H1 (cell line): ENCODE measurements at regions not wholly inside any gene's neighbourhood (a gene's known extent, or its start where the extent isn't known, plus 50 kb on each side); places are given as distances from the start of the nearest gene placed in this dataset.

ENCODE experiments used
- CTCF ChIA-PET: fragments of 300-600 bp; sonication (Branson Sonifier 250); formaldehyde crosslinking; loops from one replicate; lab custom pipeline; 2021; ENCODE audit not compliant: partially characterized antibody; lab: Charles Lee
- POLR2A ChIA-PET: fragments of 300-600 bp; sonication (Branson Sonifier 250); formaldehyde crosslinking; loops from one replicate; lab custom pipeline; 2021; ENCODE audit warnings: inconsistent platforms; ENCODE audit not compliant: partially characterized antibody; lab: Charles Lee
- DNase-seq, 2 experiments: peaks; one replicate each; pipeline versions ENCODE4 v3.0.0 to v3.0.0-alpha.2; 2010 to 2022; ENCODE audit warnings: low spot score in 2 of 2, low read depth in 1 of 2, mixed read lengths in 1 of 2
- FAIRE-seq: peaks from 2 replicates; lab custom pipeline; 2011; peaks lifted over from hg19 to GRCh38; lab: Jason Lieb, UNC
- H2AFZ ChIP-seq: 2 replicates; pipeline ENCODE4 v1.8.1; 2012; ENCODE audit warnings: low read length, inconsistent platforms
- H2AK5ac ChIP-seq: 2 replicates; pipeline ENCODE4 v1.6.1; 2013; ENCODE audit warnings: low read depth, low read length
- H2BK120ac ChIP-seq: replicated peaks from 2 replicates; pipeline ENCODE3; 2013; ENCODE audit warnings: low read depth, low read length, inconsistent platforms
- H2BK12ac ChIP-seq: 2 replicates; pipeline ENCODE4 v1.6.1; 2013; ENCODE audit warnings: low read depth, low read length
- H2BK15ac ChIP-seq: 2 replicates; pipeline ENCODE4 v1.6.1; 2013; ENCODE audit warnings: low read length
- H2BK20ac ChIP-seq: 2 replicates; pipeline ENCODE4 v1.6.1; 2013; ENCODE audit warnings: low read length
- H2BK5ac ChIP-seq: 2 replicates; pipeline ENCODE4 v1.6.1; 2013; ENCODE audit warnings: low read depth, low read length
- H3K14ac ChIP-seq: 2 replicates; pipeline ENCODE4 v1.6.1; 2013; ENCODE audit warnings: inconsistent platforms; ENCODE audit not compliant: insufficient read length
- H3K18ac ChIP-seq: 2 replicates; pipeline ENCODE4 v1.6.1; 2013; ENCODE audit warnings: low read length; ENCODE audit errors: extremely low read depth
- H3K23ac ChIP-seq: 2 replicates; pipeline ENCODE4 v1.6.1; 2013; ENCODE audit warnings: inconsistent platforms; ENCODE audit not compliant: insufficient read length
- H3K23me2 ChIP-seq: 2 replicates; pipeline ENCODE4 v1.6.1; 2013; ENCODE audit warnings: low read depth, low read length
- H3K27ac ChIP-seq: 2 replicates; pipeline ENCODE4 v1.6.1; 2011; ENCODE audit warnings: low read depth, low read length, inconsistent platforms
- H3K27me3 ChIP-seq, 4 experiments: replicated peaks in 1 of 4; 1 replicate in 1 of 4; 2 replicates in 3 of 4; pipeline versions ENCODE4 v1.6.1 to v1.8.1; 2011 to 2013; ENCODE audit warnings: low read length in 3 of 4, mild to moderate bottlenecking in 3 of 4, inconsistent platforms in 2 of 4, mixed read lengths in 2 of 4, moderate library complexity in 1 of 4; ENCODE audit not compliant: control insufficient read depth in 3 of 4, insufficient read depth in 3 of 4; ENCODE audit errors: extremely low read depth in 1 of 4
- H3K36me3 ChIP-seq, 4 experiments: 2 replicates each; pipeline versions ENCODE4 v1.6.1 to v1.8.1; 2011 to 2013; ENCODE audit warnings: mild to moderate bottlenecking in 4 of 4, low read length in 3 of 4, moderate library complexity in 2 of 4, control low read depth in 1 of 4, inconsistent platforms in 1 of 4; ENCODE audit not compliant: insufficient read depth in 4 of 4, control insufficient read depth in 2 of 4
- H3K4ac ChIP-seq: replicated peaks from 2 replicates; pipeline ENCODE3; 2013; ENCODE audit warnings: low read length, low read depth, mixed read lengths, inconsistent platforms; ENCODE audit not compliant: insufficient read length
- H3K4me1 ChIP-seq, 4 experiments: replicated peaks in 1 of 4; 1 replicate in 1 of 4; 2 replicates in 3 of 4; pipeline versions ENCODE4 v1.6.1 to v1.8.1; 2011 to 2013; ENCODE audit warnings: low read length in 3 of 4, inconsistent platforms in 2 of 4, mixed read lengths in 1 of 4; ENCODE audit not compliant: insufficient read depth in 4 of 4, control insufficient read depth in 3 of 4
- H3K4me2 ChIP-seq, 2 experiments: 2 replicates each; pipeline versions ENCODE4 v1.6.1 to v1.8.1; 2011 to 2013; ENCODE audit warnings: low read depth in 2 of 2, low read length in 2 of 2, control low read depth in 1 of 2, inconsistent platforms in 1 of 2, mild to moderate bottlenecking in 1 of 2; ENCODE audit not compliant: insufficient read depth in 1 of 2
- H3K4me3 ChIP-seq, 4 experiments: fragments of 200-600, 300-600 bp in 1 of 4; sonication (generic), shearing (Covaris generic), sonication (Bioruptor Twin) in 1 of 4; 2 replicates each; pipeline versions ENCODE4 v1.5.1 to v1.8.1; 2011 to 2016; ENCODE audit warnings: low read length in 4 of 4, low read depth in 3 of 4, control low read depth in 2 of 4, inconsistent platforms in 2 of 4, mild to moderate bottlenecking in 2 of 4, mixed read lengths in 1 of 4, moderate library complexity in 1 of 4; ENCODE audit not compliant: insufficient read depth in 2 of 4; ENCODE audit errors: extremely low read depth in 1 of 4
- H3K56ac ChIP-seq: replicated peaks from 2 replicates; pipeline ENCODE3; 2013; ENCODE audit warnings: low read depth, mild to moderate bottlenecking, mixed read lengths, low read length, inconsistent platforms; ENCODE audit not compliant: insufficient read length
- H3K79me1 ChIP-seq: 2 replicates; pipeline ENCODE4 v1.6.1; 2013; ENCODE audit warnings: low read depth, low read length, control low read depth
- H3K79me2 ChIP-seq, 2 experiments: 2 replicates each; pipeline versions ENCODE4 v1.6.1 to v1.8.1; 2012 to 2013; ENCODE audit warnings: low read length in 2 of 2, mild to moderate bottlenecking in 2 of 2, inconsistent platforms in 1 of 2; ENCODE audit not compliant: insufficient read depth in 2 of 2, control insufficient read depth in 1 of 2
- H3K9ac ChIP-seq, 4 experiments: replicated peaks in 1 of 4; 1 replicate in 1 of 4; 2 replicates in 3 of 4; pipeline versions ENCODE4 v1.6.1 to v1.8.1; 2011 to 2013; ENCODE audit warnings: low read depth in 3 of 4, low read length in 3 of 4, control low read depth in 2 of 4, mild to moderate bottlenecking in 2 of 4, moderate library complexity in 2 of 4, inconsistent platforms in 1 of 4; ENCODE audit errors: extremely low read depth in 1 of 4
- H3K9me3 ChIP-seq, 2 experiments: 2 replicates each; pipeline versions ENCODE4 v1.6.1 to v1.8.1; 2012 to 2013; ENCODE audit warnings: mild to moderate bottlenecking in 2 of 2, moderate library complexity in 2 of 2, control low read depth in 1 of 2, inconsistent platforms in 1 of 2, low read depth in 1 of 2, low read length in 1 of 2, mixed read lengths in 1 of 2; ENCODE audit not compliant: insufficient read depth in 2 of 2
- H4K20me1 ChIP-seq, 2 experiments: replicated peaks in 1 of 2; 2 replicates each; pipeline versions ENCODE3 to v1.8.1; 2011 to 2013; ENCODE audit warnings: inconsistent platforms in 2 of 2, low read length in 2 of 2, mild to moderate bottlenecking in 1 of 2; ENCODE audit not compliant: insufficient read depth in 2 of 2, control insufficient read depth in 1 of 2
- H4K5ac ChIP-seq: 2 replicates; pipeline ENCODE4 v1.6.1; 2013; ENCODE audit warnings: low read length, low read depth, mixed read lengths, inconsistent platforms; ENCODE audit not compliant: insufficient read length
- H4K8ac ChIP-seq: 2 replicates; pipeline ENCODE4 v1.8.0; 2013; ENCODE audit warnings: mild to moderate bottlenecking, moderate library complexity, low read length, inconsistent platforms; ENCODE audit not compliant: insufficient read depth; ENCODE audit errors: extremely low read depth
- H4K91ac ChIP-seq: replicated peaks from 2 replicates; pipeline ENCODE3; 2013; ENCODE audit warnings: low read length, mixed read lengths, inconsistent platforms; ENCODE audit not compliant: insufficient read length
- BRCA1 ChIP-seq: IDR thresholded peaks from 2 replicates; pipeline ENCODE4 v1.6.1; 2012; ENCODE audit warnings: low read depth, low read length, improper control_type of control experiment
- EZH2 ChIP-seq: fragments of 200-600 bp; sonication (generic); IDR thresholded peaks from 2 replicates; pipeline ENCODE4 v1.7.1; 2012; ENCODE audit warnings: low read depth, mild to moderate bottlenecking, moderate library complexity, low read length, inconsistent platforms; ENCODE audit not compliant: severe bottlenecking
- GABPA ChIP-seq: IDR thresholded peaks from 2 replicates; pipeline ENCODE4 v1.6.1; 2011; ENCODE audit warnings: mild to moderate bottlenecking, low read length, moderate library complexity, borderline replicate concordance; ENCODE audit not compliant: insufficient read depth
- HDAC6 ChIP-seq: IDR thresholded peaks from one replicate; pipeline ENCODE4 v1.7.1; 2012; ENCODE audit warnings: low read depth, mild to moderate bottlenecking, inconsistent platforms, low read length, moderate library complexity
- POLR2A ChIP-seq, 2 experiments: IDR thresholded peaks; 1 replicate in 1 of 2; 2 replicates in 1 of 2; pipeline ENCODE4 v1.6.1; 2011; ENCODE audit warnings: low read depth in 2 of 2, low read length in 2 of 2, mild to moderate bottlenecking in 2 of 2; ENCODE audit errors: control extremely low read depth in 1 of 2
- POU5F1 ChIP-seq: IDR thresholded peaks from 2 replicates; pipeline ENCODE4 v1.6.1; 2011; ENCODE audit warnings: low read depth, mild to moderate bottlenecking, low read length, moderate library complexity
- SIX5 ChIP-seq: IDR thresholded peaks from 2 replicates; pipeline ENCODE4 v1.6.1; 2011; ENCODE audit warnings: mild to moderate bottlenecking, low read depth, low read length
- WGBS, 2 experiments: shearing (Covaris generic) in 1 of 2; methylation state at CpG; one replicate each; pipeline versions ENCODE4 v1.1.6 to v1.1.7; 2013 to 2015; ENCODE audit warnings: low lambda C conversion rate in 2 of 2, mixed read lengths in 2 of 2, inconsistent platforms in 1 of 2, low coverage in 1 of 2, missing lambda C conversion rate in 1 of 2; ENCODE audit not compliant: insufficient replicate concordance in 2 of 2, insufficient coverage in 1 of 2, insufficient read length in 1 of 2; ENCODE audit errors: extremely low coverage in 1 of 2, missing lambda C conversion rate in 1 of 2; 5-methylcytosine and 5-hydroxymethylcytosine counted together

GRCh38 chr9:82421498-82421897 is 432.9 kb downstream of the SPATA31D1 start:
- Histone ChIP-seq H3K4me2 (no peak overlapping the region), H2BK120ac (no peak overlapping the region), H3K79me2 (no peaks in the 10 kb centered on the region), H3K56ac (no peak overlapping the region), H2BK12ac (no peak overlapping the region), H2BK20ac (no peak overlapping the region), H4K20me1 (no peaks in the 10 kb centered on the region), H3K79me1 (no peaks in the 10 kb centered on the region), H3K23ac (no peak overlapping the region), H3K4me1 (no peaks in the 10 kb centered on the region), H3K9ac (no peak overlapping the region), H3K18ac (no peak overlapping the region), H3K9me3 (no peaks in the 10 kb centered on the region), H4K91ac (no peak overlapping the region), H4K5ac (no peak overlapping the region), H3K14ac (no peak overlapping the region), H3K4me3 (no peak overlapping the region), H3K4ac (no peak overlapping the region), H2BK5ac (no peak overlapping the region), H3K23me2 (no peaks in the 10 kb centered on the region), H3K27me3 (no peaks in the 10 kb centered on the region), H4K8ac (no peak overlapping the region), H2AFZ (no peak overlapping the region), H3K36me3 (no peaks in the 10 kb centered on the region), H3K27ac (no peak overlapping the region), H2AK5ac (no peak overlapping the region), H2BK15ac (no peak overlapping the region)
- WGBS, 2 experiments: 88% methylated on average over 6 of the region's 6 CpGs; no CpG with 5 or more reads in 1 of the 2 experiments
- FAIRE-seq (no peak), DNase-seq (no peak)
- TF ChIP-seq EZH2 (no peak), HDAC6 (no peak), GABPA (no peak), SIX5 (no peak), POU5F1 (no peak), BRCA1 (no peak), POLR2A (IDR thresholded peaks at IDR 0.05; ENCODE audit: control extremely low read depth in 1 of 2, low read depth in 2 of 2, low read length in 2 of 2) (no peak)
- POLR2A ChIA-PET: no interaction called here
- CTCF ChIA-PET: interaction anchor here (0.9 kb wide), 1 partner anchor 30 kb away, joined by 3 read pairs; no protein-coding TSS in a partner anchor
